Muscle layer of colon (tissue), 2 donors: ENCODE measurements at regions not wholly inside any gene's neighbourhood (a gene's known extent, or its start where the extent isn't known, plus 50 kb on each side); places are given as distances from the start of the nearest gene placed in this dataset.

Experiments
- H3K27ac ChIP-seq: one replicate; pipeline ENCODE4 v1.7.0; 2013; ENCODE audit warnings: low read depth, mild to moderate bottlenecking, low read length, moderate library complexity
- H3K27me3 ChIP-seq, 2 donors: one replicate each; pipeline ENCODE4 v1.7.0; 2013; ENCODE audit warnings: low read length in 2 of 2, mild to moderate bottlenecking in 2 of 2; ENCODE audit not compliant: insufficient read depth in 2 of 2, control insufficient read depth in 1 of 2
- H3K36me3 ChIP-seq: one replicate; pipeline ENCODE4 v1.7.0; 2013; ENCODE audit warnings: mild to moderate bottlenecking, low read length; ENCODE audit not compliant: insufficient read depth
- H3K4me1 ChIP-seq: one replicate; pipeline ENCODE4 v1.7.0; 2013; ENCODE audit warnings: mild to moderate bottlenecking, low read length; ENCODE audit not compliant: insufficient read depth
- H3K4me3 ChIP-seq, 2 donors: one replicate each; pipeline ENCODE4 v1.7.0; 2013; ENCODE audit warnings: low read length in 2 of 2, low read depth in 1 of 2, mild to moderate bottlenecking in 1 of 2, moderate library complexity in 1 of 2
- H3K9ac ChIP-seq: one replicate; pipeline ENCODE4 v1.7.0; 2013; ENCODE audit warnings: low read length
- H3K9me3 ChIP-seq: one replicate; pipeline ENCODE4 v1.7.0; 2013; ENCODE audit warnings: mild to moderate bottlenecking, low read length
- donor health status: abdominal sarcoma.
- donor health status: Adenocarcinoma of cecum.

- H3K36me3 ChIP-seq = no peaks in the 10 kb centered on the region
- H3K4me1 ChIP-seq = peaks cover 68% of the 10 kb centered on the region
- no peak overlapping the region for H3K4me3 ChIP-seq
- H3K27me3 ChIP-seq = no peaks in the 10 kb centered on the region
- no peak overlapping the region for H3K9ac ChIP-seq
- H3K27ac ChIP-seq = peak overlapping the region; percentile 71
- no peaks in the 10 kb centered on the region for H3K9me3 ChIP-seq
These were observed 122.1 kb upstream of the PKDCC start for GRCh38 chr2:41925712-41926111.

- Histone ChIP-seq H3K4me3 (no peak overlapping the region), H3K9ac (no peak overlapping the region), H3K27ac (peak overlapping the region; percentile 45), H3K4me1 (peaks cover 67% of the 10 kb centered on the region), H3K27me3 (no peaks in the 10 kb centered on the region), H3K9me3 (no peaks in the 10 kb centered on the region), H3K36me3 (no peaks in the 10 kb centered on the region)
These were observed 120.9 kb upstream of the PKDCC start for GRCh38 chr2:41926614-41927580.

DNA sequence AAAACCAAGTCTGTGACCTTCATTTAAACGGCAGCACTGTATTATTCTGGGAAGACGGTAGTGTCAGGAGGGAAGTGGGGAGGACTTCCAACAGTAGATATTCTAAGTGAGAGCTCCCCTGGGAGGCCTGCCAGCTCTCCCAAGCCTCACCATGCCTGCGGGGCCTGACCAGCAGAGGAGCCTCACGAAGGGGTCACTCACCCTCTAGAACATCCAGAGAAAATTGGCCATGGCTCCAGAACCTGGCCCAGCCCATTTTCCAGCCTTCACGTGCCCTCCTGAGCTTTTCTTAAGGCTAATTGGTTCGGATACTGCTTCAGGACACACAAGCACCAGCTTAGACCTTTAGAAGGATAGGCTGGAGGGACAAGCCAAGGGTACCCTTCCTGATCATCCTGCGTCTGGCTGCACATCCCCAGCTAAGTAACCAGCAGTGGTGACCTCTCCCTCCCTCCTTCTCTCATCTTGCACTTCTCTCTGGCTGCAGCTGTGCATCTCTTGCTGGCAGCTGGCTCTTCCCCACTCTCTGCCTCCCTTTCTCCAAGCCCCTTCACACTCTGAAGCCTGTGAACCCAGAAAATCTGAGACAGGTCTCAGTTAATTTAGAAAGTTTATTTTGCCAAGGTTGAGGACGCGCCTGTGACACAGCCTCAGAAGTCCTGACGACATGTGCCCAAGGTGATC, 120.1 kb upstream of the PKDCC start:
- no peak overlapping the region for H3K9ac ChIP-seq
- peaks cover 60% of the 10 kb centered on the region for H3K4me1 ChIP-seq
- H3K36me3 ChIP-seq = no peaks in the 10 kb centered on the region
- H3K4me3 ChIP-seq = no peak overlapping the region
- H3K27me3 ChIP-seq = no peaks in the 10 kb centered on the region
- no peaks in the 10 kb centered on the region for H3K9me3 ChIP-seq
- peak overlapping the region; percentile 45 for H3K27ac ChIP-seq

DNA sequence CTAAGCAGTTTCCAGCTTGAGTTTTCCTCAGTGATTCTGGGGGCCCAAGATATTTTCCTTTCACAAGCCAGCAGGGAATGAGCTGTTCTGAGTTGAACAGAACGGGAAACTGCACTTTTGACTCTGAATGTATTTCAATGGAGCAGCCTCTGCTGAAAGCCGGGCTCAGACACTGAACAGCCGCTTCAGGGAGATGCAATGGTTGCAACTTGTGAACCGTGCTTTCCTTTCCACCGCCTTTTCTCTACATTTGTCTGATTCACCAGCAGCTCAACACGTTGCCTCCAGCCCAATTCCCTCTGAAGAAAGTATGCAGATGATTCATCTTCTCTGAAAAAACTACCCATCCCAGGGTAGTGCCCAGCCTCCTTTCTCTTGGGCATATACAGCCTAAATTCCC, 119.3 kb upstream of the PKDCC start:
- no peak overlapping the region for H3K9ac ChIP-seq
- H3K4me1 ChIP-seq = peaks cover 52% of the 10 kb centered on the region
- H3K4me3 ChIP-seq = no peak overlapping the region
- peak overlapping the region; percentile 59 for H3K27ac ChIP-seq
- no peaks in the 10 kb centered on the region for H3K27me3 ChIP-seq
- no peaks in the 10 kb centered on the region for H3K36me3 ChIP-seq
- H3K9me3 ChIP-seq = no peaks in the 10 kb centered on the region

- peaks cover 29% of the 10 kb centered on the region for H3K4me1 ChIP-seq
These were observed 116.8 kb upstream of the PKDCC start for GRCh38 chr2:41930807-41931566.

DNA sequence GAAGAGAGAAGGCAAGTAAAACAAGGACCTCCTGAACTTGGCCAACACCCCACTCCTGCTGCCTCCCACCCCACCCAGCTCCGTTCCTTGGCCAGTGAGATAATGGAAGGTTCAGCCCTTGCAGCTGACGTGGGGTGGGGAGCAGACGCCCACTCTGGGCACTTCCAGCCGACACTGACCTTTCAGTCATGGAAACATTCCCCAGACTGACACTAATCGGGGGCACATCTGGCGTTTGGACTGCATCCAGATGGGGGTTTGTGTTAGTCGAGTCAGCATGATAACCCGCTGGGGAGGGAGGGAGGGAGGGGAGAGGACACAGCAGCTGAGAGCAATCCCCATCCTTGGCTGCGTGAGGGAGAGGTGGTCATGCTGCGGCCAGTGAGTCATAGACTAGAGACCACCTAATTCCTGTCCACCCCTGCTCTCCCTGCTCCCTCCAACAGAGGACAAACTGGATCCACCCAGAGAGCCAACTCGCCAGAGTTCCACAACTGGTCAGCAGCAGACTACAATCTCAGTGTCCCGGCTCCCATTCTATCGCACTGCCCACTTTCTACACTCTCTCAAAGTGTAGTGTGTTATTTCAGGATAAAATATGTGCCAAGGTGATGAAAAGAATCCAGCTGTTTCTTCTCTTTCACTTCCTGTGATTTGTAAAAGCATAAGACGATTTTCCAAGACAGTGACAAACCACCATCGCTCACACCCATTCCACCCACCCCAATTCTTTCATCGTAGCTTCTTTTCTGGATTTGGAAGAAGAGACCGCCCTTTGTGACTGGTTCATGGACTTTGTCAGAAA, 115.4 kb upstream of the PKDCC start:
- Histone ChIP-seq H3K9ac (no peak overlapping the region), H3K27me3 (no peaks in the 10 kb centered on the region), H3K9me3 (no peaks in the 10 kb centered on the region), H3K36me3 (no peaks in the 10 kb centered on the region), H3K4me3 (no peak overlapping the region), H3K4me1 (peaks cover 15% of the 10 kb centered on the region), H3K27ac (no peak overlapping the region)

More at GRCh38 chr2:41930807-41931566, 116.8 kb upstream of the PKDCC start:
- Histone ChIP-seq H3K36me3 (no peaks in the 10 kb centered on the region), H3K27me3 (no peaks in the 10 kb centered on the region), H3K27ac (no peak overlapping the region), H3K9ac (no peak overlapping the region), H3K4me3 (no peak overlapping the region), H3K9me3 (no peaks in the 10 kb centered on the region)

GRCh38 chr2:41933046-41933420, 114.8 kb upstream of the PKDCC start:
- Histone ChIP-seq H3K27me3 (no peaks in the 10 kb centered on the region), H3K4me1 (peaks cover 9% of the 10 kb centered on the region)

DNA sequence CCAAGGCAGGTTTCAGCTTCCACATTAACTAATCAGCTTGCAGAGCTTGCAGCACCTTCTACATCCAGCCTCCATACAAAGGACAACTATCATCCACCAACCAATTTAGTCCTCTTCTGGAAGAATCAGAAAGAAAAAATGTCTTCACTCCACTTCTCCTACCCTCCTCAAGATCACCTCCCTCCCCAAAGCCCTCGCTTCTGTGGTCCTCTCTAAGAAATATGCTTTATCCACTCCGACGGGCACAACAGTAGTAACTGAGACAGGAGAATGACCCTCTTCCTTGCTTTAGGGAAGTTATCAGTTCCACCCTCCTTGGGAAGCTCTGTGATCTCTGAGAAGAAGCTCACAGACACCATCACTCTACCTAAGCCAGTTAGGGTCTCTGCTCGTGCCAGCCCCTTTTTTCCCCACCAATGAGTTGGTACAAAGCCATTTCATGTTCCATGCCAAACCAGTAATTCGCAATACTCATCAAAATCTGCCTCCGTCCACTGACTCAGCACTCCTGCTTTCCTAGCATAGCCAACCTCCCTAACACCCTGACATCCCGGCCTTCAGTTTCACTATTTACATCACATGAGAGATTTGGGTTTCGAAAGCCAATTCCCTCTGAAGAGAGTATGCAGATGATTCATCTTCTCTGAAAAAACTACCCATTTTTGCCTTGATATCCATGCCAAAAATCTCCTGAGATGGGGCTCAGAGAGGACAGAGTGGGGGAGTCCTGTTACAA, 114.1 kb upstream of the PKDCC start:
- H3K4me1 ChIP-seq = peaks cover 2% of the 10 kb centered on the region
- H3K9me3 ChIP-seq = no peaks in the 10 kb centered on the region
- H3K27me3 ChIP-seq = no peaks in the 10 kb centered on the region
- no peaks in the 10 kb centered on the region for H3K36me3 ChIP-seq
- H3K27ac ChIP-seq = peak overlapping the region; percentile 27
- H3K9ac ChIP-seq = no peak overlapping the region
- no peak overlapping the region for H3K4me3 ChIP-seq

More at GRCh38 chr2:41933046-41933420, 114.8 kb upstream of the PKDCC start:
- no peak overlapping the region for H3K4me3 ChIP-seq
- H3K9me3 ChIP-seq = no peaks in the 10 kb centered on the region
- H3K9ac ChIP-seq = no peak overlapping the region
- H3K27ac ChIP-seq = no peak overlapping the region
- no peaks in the 10 kb centered on the region for H3K36me3 ChIP-seq

- no peaks in the 10 kb centered on the region for H3K4me1 ChIP-seq
- H3K4me3 ChIP-seq = no peak overlapping the region
- no peak overlapping the region for H3K9ac ChIP-seq
- no peaks in the 10 kb centered on the region for H3K9me3 ChIP-seq
- H3K36me3 ChIP-seq = no peaks in the 10 kb centered on the region
- no peak overlapping the region for H3K27ac ChIP-seq
- H3K27me3 ChIP-seq = no peaks in the 10 kb centered on the region
These were observed 113.4 kb upstream of the PKDCC start for GRCh38 chr2:41934329-41934958.

DNA sequence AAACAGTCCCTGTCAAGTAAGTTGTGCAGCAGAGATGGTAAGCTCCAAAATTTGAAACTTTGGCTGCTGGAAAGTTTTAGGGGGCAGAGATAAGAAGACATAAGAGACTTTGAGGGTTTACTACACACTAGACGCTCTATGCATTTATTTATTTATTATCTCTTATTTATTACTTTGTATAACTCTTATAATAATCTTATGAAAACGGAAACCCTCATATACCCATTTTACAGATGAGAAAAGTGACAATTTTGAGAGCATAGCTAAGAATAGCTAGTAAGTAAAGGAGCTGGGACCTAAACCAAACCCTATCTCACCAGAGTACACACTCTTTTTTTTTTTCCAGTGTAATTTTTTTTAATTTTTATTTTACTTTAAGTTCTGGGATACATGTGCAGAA, 112.8 kb upstream of the PKDCC start:
- Histone ChIP-seq H3K27me3 (no peaks in the 10 kb centered on the region), H3K27ac (no peak overlapping the region), H3K9me3 (no peaks in the 10 kb centered on the region), H3K4me1 (no peaks in the 10 kb centered on the region), H3K9ac (no peak overlapping the region), H3K36me3 (no peaks in the 10 kb centered on the region), H3K4me3 (no peak overlapping the region)
